ENCODE measurements at regions not wholly inside any gene's neighbourhood (a gene's known extent, or its start where the extent isn't known, plus 50 kb on each side); places are given as distances from the start of the nearest gene placed in this dataset.

DNA sequence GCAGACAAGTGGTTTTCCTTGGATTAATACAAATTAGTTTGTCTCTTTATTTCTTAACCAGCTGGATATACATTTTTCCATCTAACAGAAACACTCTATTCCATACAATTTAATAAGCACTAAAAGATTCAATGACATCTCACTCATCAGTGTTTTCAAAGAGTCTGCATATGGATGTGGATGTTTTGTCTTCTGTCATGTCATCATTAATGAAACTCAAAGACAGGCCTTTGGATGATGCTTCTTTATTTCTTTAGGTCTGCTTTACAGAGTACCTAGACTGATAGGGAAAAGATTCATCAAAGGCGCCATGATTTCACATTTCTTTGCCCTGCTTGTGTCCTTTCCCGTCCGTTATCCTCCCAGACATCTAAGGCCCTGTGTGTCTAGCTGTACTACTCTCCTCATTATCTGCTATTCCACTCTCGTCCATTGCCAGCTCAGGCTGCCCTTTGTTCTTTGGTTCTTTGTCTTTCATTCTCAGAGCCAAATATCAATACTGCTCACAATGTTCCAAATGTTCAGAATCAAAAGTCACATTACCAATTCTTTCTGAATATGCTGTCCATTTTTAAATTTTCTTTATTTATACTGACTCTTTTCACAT is 232.3 kb upstream of the CHAC2 start:
- TF ChIP-seq, protein P1, sequence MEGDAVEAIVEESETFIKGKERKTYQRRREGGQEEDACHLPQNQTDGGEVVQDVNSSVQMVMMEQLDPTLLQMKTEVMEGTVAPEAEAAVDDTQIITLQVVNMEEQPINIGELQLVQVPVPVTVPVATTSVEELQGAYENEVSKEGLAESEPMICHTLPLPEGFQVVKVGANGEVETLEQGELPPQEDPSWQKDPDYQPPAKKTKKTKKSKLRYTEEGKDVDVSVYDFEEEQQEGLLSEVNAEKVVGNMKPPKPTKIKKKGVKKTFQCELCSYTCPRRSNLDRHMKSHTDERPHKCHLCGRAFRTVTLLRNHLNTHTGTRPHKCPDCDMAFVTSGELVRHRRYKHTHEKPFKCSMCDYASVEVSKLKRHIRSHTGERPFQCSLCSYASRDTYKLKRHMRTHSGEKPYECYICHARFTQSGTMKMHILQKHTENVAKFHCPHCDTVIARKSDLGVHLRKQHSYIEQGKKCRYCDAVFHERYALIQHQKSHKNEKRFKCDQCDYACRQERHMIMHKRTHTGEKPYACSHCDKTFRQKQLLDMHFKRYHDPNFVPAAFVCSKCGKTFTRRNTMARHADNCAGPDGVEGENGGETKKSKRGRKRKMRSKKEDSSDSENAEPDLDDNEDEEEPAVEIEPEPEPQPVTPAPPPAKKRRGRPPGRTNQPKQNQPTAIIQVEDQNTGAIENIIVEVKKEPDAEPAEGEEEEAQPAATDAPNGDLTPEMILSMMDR (IDR thresholded peaks at IDR 0.05; ENCODE audit: insufficient read depth, low read length, poor library complexity, severe bottlenecking): no peak
- no peak for DNase-seq (ENCODE audit: low read depth)
- Histone ChIP-seq H3K36me3 (ENCODE audit: control insufficient read depth, insufficient read depth, low read length) (no peaks in the 10 kb centered on the region), H3K4me3 (ENCODE audit: low read depth, low read length) (no peak overlapping the region), H3K27me3 (ENCODE audit: control insufficient read depth, insufficient read depth, low read length) (no peaks in the 10 kb centered on the region)

DNA sequence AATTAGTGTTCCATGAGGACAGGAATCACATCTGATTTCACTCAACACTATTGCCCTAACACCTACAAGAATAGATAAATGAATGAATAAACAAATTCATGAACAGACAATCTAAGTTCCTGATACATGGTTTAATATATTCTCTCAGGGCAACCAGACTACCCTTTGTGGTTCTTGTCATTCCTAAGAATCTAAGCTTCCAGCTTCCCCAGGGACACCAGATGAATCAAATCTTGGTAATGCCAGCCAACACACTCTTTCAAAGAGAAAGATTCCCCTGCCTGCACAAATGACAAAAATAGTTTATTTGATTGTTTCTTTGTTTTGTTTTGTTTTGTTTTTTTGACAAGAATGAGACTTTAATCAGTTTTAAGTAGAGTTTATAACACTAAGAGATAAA is 237.5 kb upstream of the CHAC2 start:
- H3K27me3 ChIP-seq (ENCODE audit: control insufficient read depth, insufficient read depth, low read length): no peaks in the 10 kb centered on the region
- no peak for DNase-seq (ENCODE audit: low read depth)
- no peaks in the 10 kb centered on the region for H3K36me3 ChIP-seq (ENCODE audit: control insufficient read depth, insufficient read depth, low read length)
- no peak overlapping the region for H3K4me3 ChIP-seq (ENCODE audit: low read depth, low read length)
- TF ChIP-seq, protein P1 (IDR thresholded peaks at IDR 0.05; ENCODE audit: insufficient read depth, low read length, poor library complexity, severe bottlenecking): no peak

DNA sequence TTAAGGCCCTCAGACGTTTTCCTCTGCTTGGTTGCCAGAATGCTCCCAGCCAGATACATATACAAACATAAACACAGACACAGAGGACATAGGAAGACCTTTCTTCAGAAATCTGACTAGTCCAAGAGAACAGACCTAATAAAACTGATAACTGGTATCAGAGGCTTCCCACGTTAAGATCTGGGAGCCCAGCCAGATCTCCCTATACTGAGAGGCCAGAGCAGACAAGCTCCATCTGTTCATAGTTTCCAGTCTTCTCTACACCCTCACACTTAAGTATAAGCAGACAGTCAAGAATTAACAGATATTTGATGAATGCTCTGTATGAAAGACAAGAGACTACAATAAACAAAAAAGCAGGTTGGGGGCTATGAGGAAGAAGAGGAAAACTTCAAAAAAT is 240.5 kb upstream of the CHAC2 start:
- no peak for DNase-seq (ENCODE audit: low read depth)
- TF ChIP-seq, protein P1 (IDR thresholded peaks at IDR 0.05; ENCODE audit: insufficient read depth, low read length, poor library complexity, severe bottlenecking): no peak
- Histone ChIP-seq H3K4me3 (ENCODE audit: low read depth, low read length) (no peak overlapping the region), H3K27me3 (ENCODE audit: control insufficient read depth, insufficient read depth, low read length) (no peaks in the 10 kb centered on the region), H3K36me3 (ENCODE audit: control insufficient read depth, insufficient read depth, low read length) (no peaks in the 10 kb centered on the region)

DNA sequence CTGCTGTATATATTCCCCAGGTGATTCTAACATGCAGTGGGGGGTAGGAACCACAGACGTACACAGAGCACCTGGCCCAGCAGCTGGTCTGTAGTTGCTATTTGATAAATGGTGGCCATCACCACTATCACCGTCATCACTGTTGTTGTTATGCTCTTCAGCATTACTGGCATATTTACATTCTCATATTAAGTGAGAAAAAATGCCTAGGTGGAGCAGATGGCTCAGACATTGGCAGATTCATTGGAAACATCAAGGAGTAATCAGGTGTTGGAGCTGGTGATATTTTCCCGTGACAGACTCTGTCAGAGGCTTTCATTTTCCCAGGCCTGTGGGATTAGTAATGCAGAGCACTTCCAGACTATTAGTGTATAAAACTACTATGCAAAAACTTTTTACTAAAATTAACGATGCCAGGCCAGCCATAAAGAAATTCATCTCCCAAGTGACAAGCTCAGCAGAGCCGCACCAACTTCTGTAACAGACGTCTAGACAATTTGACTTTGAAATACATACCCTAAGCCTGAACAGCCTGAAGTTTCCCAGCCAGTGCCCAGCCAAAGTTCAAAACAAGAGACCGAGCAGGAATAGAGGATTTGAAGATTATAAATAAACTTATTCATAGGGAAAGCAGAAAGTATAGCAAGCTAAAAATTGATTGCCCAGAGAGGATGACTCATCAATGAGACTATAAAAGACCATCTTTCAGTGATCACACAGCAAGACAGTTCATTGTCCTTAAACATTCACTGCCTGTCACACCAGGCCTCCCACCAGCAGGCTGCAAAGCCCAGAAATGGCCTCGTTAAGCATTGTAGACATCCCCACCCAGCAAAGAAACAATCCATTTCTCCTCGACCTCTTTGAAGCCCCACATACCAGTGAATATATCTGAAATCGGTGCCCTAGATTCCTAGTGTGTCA is 247.4 kb upstream of the CHAC2 start:
- TF ChIP-seq, protein P1 (IDR thresholded peaks at IDR 0.05; ENCODE audit: insufficient read depth, low read length, poor library complexity, severe bottlenecking): no peak
- no peaks in the 10 kb centered on the region for H3K27me3 ChIP-seq (ENCODE audit: control insufficient read depth, insufficient read depth, low read length)
- no peak for DNase-seq (ENCODE audit: low read depth)
- no peaks in the 10 kb centered on the region for H3K36me3 ChIP-seq (ENCODE audit: control insufficient read depth, insufficient read depth, low read length)
- H3K4me3 ChIP-seq (ENCODE audit: low read depth, low read length): no peak overlapping the region

DNA sequence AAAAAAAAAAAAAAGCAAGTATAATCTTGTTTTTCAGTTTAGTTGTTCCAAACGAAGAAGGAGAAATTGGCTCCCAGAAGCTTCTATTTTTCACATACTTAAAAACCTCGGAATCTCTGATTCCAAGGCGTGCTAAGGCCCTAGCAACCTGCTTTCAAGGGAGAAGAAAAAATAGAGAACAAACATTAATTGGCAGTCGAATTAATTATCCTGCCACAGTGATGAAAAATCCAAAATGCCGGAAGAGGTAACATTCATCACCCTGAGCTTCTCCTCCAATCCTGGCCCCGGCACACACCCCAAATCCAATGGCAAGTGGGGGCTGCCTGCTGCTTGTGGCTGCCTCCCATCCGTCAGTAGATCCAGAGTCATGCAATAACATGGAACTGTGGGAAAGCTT is 250.2 kb upstream of the CHAC2 start:
- no peaks in the 10 kb centered on the region for H3K36me3 ChIP-seq (ENCODE audit: control insufficient read depth, insufficient read depth, low read length)
- H3K27me3 ChIP-seq (ENCODE audit: control insufficient read depth, insufficient read depth, low read length): no peaks in the 10 kb centered on the region
- no peak overlapping the region for H3K4me3 ChIP-seq (ENCODE audit: low read depth, low read length)
- no peak for DNase-seq (ENCODE audit: low read depth)
- TF ChIP-seq, protein P1 (IDR thresholded peaks at IDR 0.05; ENCODE audit: insufficient read depth, low read length, poor library complexity, severe bottlenecking): no peak
